ENCODE measurements at regions not wholly inside any gene's neighbourhood (a gene's known extent, or its start where the extent isn't known, plus 50 kb on each side); places are given as distances from the start of the nearest gene placed in this dataset.
"Not testable (repeated sequence)": the region's sequence is repeated elsewhere in the genome, so short reads cannot be mapped to it uniquely, and the experiment has no call there.

GRCh38 chr15:84550503-84550902 lies 50.3 kb upstream of the ZSCAN2 start:
- not testable (repeated sequence) for DNase-seq
